ENCODE measurements at regions not wholly inside any gene's neighbourhood (a gene's known extent, or its start where the extent isn't known, plus 50 kb on each side); places are given as distances from the start of the nearest gene placed in this dataset.
"Not testable (repeated sequence)": the region's sequence is repeated elsewhere in the genome, so short reads cannot be mapped to it uniquely, and the experiment has no call there.

- no peak for DNase-seq
Observed at GRCh38 chr18:73110307-73110706, 242.5 kb upstream of the NETO1 start.

- no peak for DNase-seq
Observed at GRCh38 chr18:73101977-73102376, 234.2 kb upstream of the NETO1 start.

GRCh38 chr18:73101491-73101890 lies 233.7 kb upstream of the NETO1 start:
- not testable (repeated sequence) for DNase-seq

- DNase-seq: no peak
Observed at GRCh38 chr18:73099759-73100158, 232.0 kb upstream of the NETO1 start.

GRCh38 chr18:73093687-73094250 lies 226.0 kb upstream of the NETO1 start:
- DNase-seq: no peak

- no peak for DNase-seq
Observed at GRCh38 chr18:73088445-73088844, 220.7 kb upstream of the NETO1 start.

- no peak for DNase-seq
Observed at GRCh38 chr18:73087282-73087977, 219.6 kb upstream of the NETO1 start.

- DNase-seq: no peak
Observed at GRCh38 chr18:73079920-73080319, 212.1 kb upstream of the NETO1 start.

GRCh38 chr18:73060666-73061288 lies 193.0 kb upstream of the NETO1 start:
- no peak for DNase-seq

GRCh38 chr18:73059280-73059679 lies 191.5 kb upstream of the NETO1 start:
- no peak for DNase-seq

GRCh38 chr18:73047688-73048087 lies 179.9 kb upstream of the NETO1 start:
- DNase-seq: no peak

- DNase-seq: no peak
Observed at GRCh38 chr18:73045037-73045436, 177.2 kb upstream of the NETO1 start.

- DNase-seq: no peak
Observed at GRCh38 chr18:73043611-73044010, 175.8 kb upstream of the NETO1 start.

- DNase-seq: no peak
Observed at GRCh38 chr18:73043211-73043610, 175.4 kb upstream of the NETO1 start.

- no peak for DNase-seq
Observed at GRCh38 chr18:73040247-73040646, 172.5 kb upstream of the NETO1 start.

GRCh38 chr18:73038336-73038735 lies 170.5 kb upstream of the NETO1 start:
- no peak for DNase-seq

GRCh38 chr18:73023975-73024374 lies 156.2 kb upstream of the NETO1 start:
- DNase-seq: no peak

- no peak for DNase-seq
Observed at GRCh38 chr18:73009691-73010090, 141.9 kb upstream of the NETO1 start.

- DNase-seq: no peak
Observed at GRCh38 chr18:73007915-73008308, 140.1 kb upstream of the NETO1 start.

- DNase-seq: no peak
Observed at GRCh38 chr18:73007195-73007914, 139.6 kb upstream of the NETO1 start.

- DNase-seq: no peak
Observed at GRCh38 chr18:73006331-73006730, 138.5 kb upstream of the NETO1 start.

- DNase-seq: no peak
Observed at GRCh38 chr18:73004260-73004659, 136.5 kb upstream of the NETO1 start.
